Urinary bladder (tissue), 3 donors: ENCODE measurements at regions not wholly inside any gene's neighbourhood (a gene's known extent, or its start where the extent isn't known, plus 50 kb on each side); places are given as distances from the start of the nearest gene placed in this dataset.
"Not testable (repeated sequence)": the region's sequence is repeated elsewhere in the genome, so short reads cannot be mapped to it uniquely, and the experiment has no call there.

Experiments used
- DNase-seq: peaks from one replicate; pipeline ENCODE4 v3.0.0-alpha.2; 2015; ENCODE audit errors: extremely low spot score
- H3K27ac ChIP-seq: one replicate; pipeline ENCODE4 v1.5.1; 2013; ENCODE audit warnings: low read depth, mild to moderate bottlenecking, moderate library complexity
- H3K36me3 ChIP-seq: one replicate; pipeline ENCODE4 v1.6.1; 2013; ENCODE audit warnings: mild to moderate bottlenecking, moderate library complexity; ENCODE audit not compliant: insufficient read depth
- H3K4me1 ChIP-seq: one replicate; pipeline ENCODE4 v1.6.1; 2013; ENCODE audit warnings: mild to moderate bottlenecking, moderate library complexity; ENCODE audit not compliant: insufficient read depth
- H3K4me3 ChIP-seq: one replicate; pipeline ENCODE4 v1.5.1; 2013; ENCODE audit warnings: low read depth, low read length
- WGBS: extraction: QIAGEN DNeasy Blood & Tissue Kit; methylation state at CpG from one replicate; pipeline ENCODE4 v1.1.7; 2013; 5-methylcytosine and 5-hydroxymethylcytosine counted together
- donor health status: healthy with polysubstance abuse.
- donor health status: healthy.

GRCh38 chr1:238606896-238607295, 716.2 kb upstream of the ZP4 start:
- Histone ChIP-seq H3K4me3 (no peak overlapping the region), H3K4me1 (no peaks in the 10 kb centered on the region), H3K27ac (no peak overlapping the region), H3K36me3 (no peaks in the 10 kb centered on the region)
- no peak for DNase-seq
- WGBS = 84% methylated on average over 4 of the region's 4 CpGs

GRCh38 chr1:238606457-238606856, 715.7 kb upstream of the ZP4 start:
- DNase-seq = no peak
- Histone ChIP-seq H3K27ac (no peak overlapping the region), H3K4me3 (no peak overlapping the region), H3K4me1 (no peaks in the 10 kb centered on the region), H3K36me3 (no peaks in the 10 kb centered on the region)
- WGBS = 91% methylated on average over 2 of the region's 2 CpGs

GRCh38 chr1:238604357-238604756, 713.6 kb upstream of the ZP4 start:
- Histone ChIP-seq H3K4me3 (no peak overlapping the region), H3K27ac (no peak overlapping the region), H3K4me1 (no peaks in the 10 kb centered on the region), H3K36me3 (no peaks in the 10 kb centered on the region)
- WGBS = 85% methylated on average over 3 of the region's 3 CpGs
- DNase-seq = no peak

GRCh38 chr1:238601604-238602003, 710.9 kb upstream of the ZP4 start:
- WGBS = 51% methylated on average over 2 of the region's 2 CpGs
- not testable (repeated sequence) for H3K4me1 ChIP-seq, H3K4me3 ChIP-seq, H3K27ac ChIP-seq, H3K36me3 ChIP-seq, DNase-seq

- no peak for DNase-seq
- Histone ChIP-seq H3K27ac (no peak overlapping the region), H3K36me3 (no peaks in the 10 kb centered on the region), H3K4me3 (no peak overlapping the region), H3K4me1 (no peaks in the 10 kb centered on the region)
- 88% methylated on average over 4 of the region's 4 CpGs for WGBS
Observed at GRCh38 chr1:238596703-238597102, 706.0 kb upstream of the ZP4 start.

GRCh38 chr1:238592621-238593020, 701.9 kb upstream of the ZP4 start:
- whole genome bisulfite sequencing = 56% methylated on average over 7 of the region's 7 CpGs

GRCh38 chr1:238589843-238590435, 699.2 kb upstream of the ZP4 start:
- 69% methylated on average over 9 of the region's 9 CpGs for whole genome bisulfite sequencing
- DNase-seq = no peak
- Histone ChIP-seq H3K4me3 (no peak overlapping the region), H3K36me3 (no peaks in the 10 kb centered on the region), H3K27ac (no peak overlapping the region), H3K4me1 (no peaks in the 10 kb centered on the region)

More at GRCh38 chr1:238592621-238593020, 701.9 kb upstream of the ZP4 start:
- H3K27ac ChIP-seq = no peak overlapping the region
- no peak for DNase-seq
- H3K36me3 ChIP-seq = no peaks in the 10 kb centered on the region
- H3K4me1 ChIP-seq = no peaks in the 10 kb centered on the region
- no peak overlapping the region for H3K4me3 ChIP-seq

GRCh38 chr1:238582816-238583215, 692.1 kb upstream of the ZP4 start:
- no peak for DNase-seq
- WGBS = 94% methylated on average over 3 of the region's 3 CpGs
- no peaks in the 10 kb centered on the region for H3K4me1 ChIP-seq
- no peaks in the 10 kb centered on the region for H3K36me3 ChIP-seq
- no peak overlapping the region for H3K4me3 ChIP-seq
- no peak overlapping the region for H3K27ac ChIP-seq

- H3K27ac ChIP-seq = no peak overlapping the region
- 63% methylated on average over 2 of the region's 2 CpGs for WGBS
- H3K4me3 ChIP-seq = no peak overlapping the region
- no peaks in the 10 kb centered on the region for H3K36me3 ChIP-seq
- no peak for DNase-seq
- H3K4me1 ChIP-seq = no peaks in the 10 kb centered on the region
Observed at GRCh38 chr1:238581332-238581731, 690.6 kb upstream of the ZP4 start.

- DNase-seq = no peak
- Histone ChIP-seq H3K27ac (no peak overlapping the region), H3K4me1 (no peaks in the 10 kb centered on the region), H3K36me3 (no peaks in the 10 kb centered on the region), H3K4me3 (no peak overlapping the region)
- 81% methylated on average over 2 of the region's 2 CpGs for WGBS
Observed at GRCh38 chr1:238568735-238569134, 678.0 kb upstream of the ZP4 start.

- H3K36me3 ChIP-seq = no peaks in the 10 kb centered on the region
- no peak overlapping the region for H3K27ac ChIP-seq
- no peaks in the 10 kb centered on the region for H3K4me1 ChIP-seq
- no peak for DNase-seq
- WGBS = 46% methylated on average over 1 of the region's 1 CpG
- no peak overlapping the region for H3K4me3 ChIP-seq
Observed at GRCh38 chr1:238562341-238562740, 671.6 kb upstream of the ZP4 start.

- Histone ChIP-seq H3K36me3 (no peaks in the 10 kb centered on the region), H3K4me3 (no peak overlapping the region), H3K27ac (no peak overlapping the region), H3K4me1 (no peaks in the 10 kb centered on the region)
- WGBS = 91% methylated on average over 2 of the region's 2 CpGs
- no peak for DNase-seq
Observed at GRCh38 chr1:238558746-238559145, 668.0 kb upstream of the ZP4 start.

GRCh38 chr1:238558156-238558555, 667.4 kb upstream of the ZP4 start:
- Histone ChIP-seq H3K4me1 (no peaks in the 10 kb centered on the region), H3K36me3 (no peaks in the 10 kb centered on the region), H3K27ac (no peak overlapping the region), H3K4me3 (no peak overlapping the region)
- no peak for DNase-seq
- WGBS = 75% methylated on average over 4 of the region's 4 CpGs

- 62% methylated on average over 8 of the region's 8 CpGs for WGBS
- H3K4me3 ChIP-seq = no peak overlapping the region
- H3K4me1 ChIP-seq = no peaks in the 10 kb centered on the region
Observed at GRCh38 chr1:238552271-238552670, 661.5 kb upstream of the ZP4 start.

GRCh38 chr1:238549137-238549536, 658.4 kb upstream of the ZP4 start:
- 96% methylated on average over 2 of the region's 2 CpGs for whole genome bisulfite sequencing
- no peak for DNase-seq
- no peak overlapping the region for H3K4me3 ChIP-seq
- H3K27ac ChIP-seq = no peak overlapping the region
- no peaks in the 10 kb centered on the region for H3K36me3 ChIP-seq
- no peaks in the 10 kb centered on the region for H3K4me1 ChIP-seq

More at GRCh38 chr1:238552271-238552670, 661.5 kb upstream of the ZP4 start:
- H3K27ac ChIP-seq = no peak overlapping the region
- H3K36me3 ChIP-seq = no peaks in the 10 kb centered on the region
- DNase-seq = no peak
